Osteocyte (in vitro differentiated cells): ENCODE measurements at regions not wholly inside any gene's neighbourhood (a gene's known extent, or its start where the extent isn't known, plus 50 kb on each side); places are given as distances from the start of the nearest gene placed in this dataset.
A peak's percentile ranks its signal among the peaks of the same experiment; 100 is the strongest.
"Not testable (repeated sequence)": the region's sequence is repeated elsewhere in the genome, so short reads cannot be mapped to it uniquely, and the experiment has no call there.

Source experiments
- DNase-seq: peaks from one replicate; pipeline ENCODE4 v3.0.0; 2021; ENCODE audit warnings: mixed read lengths; ENCODE audit not compliant: unreplicated experiment; ENCODE audit errors: extremely low spot score
- H3K27ac Mint-ChIP-seq: one replicate; pipeline ENCODE4 v1.8.0; 2021; ENCODE audit warnings: mild to moderate bottlenecking, mixed read lengths; ENCODE audit not compliant: unreplicated experiment
- H3K27me3 Mint-ChIP-seq: one replicate; pipeline ENCODE4 v1.8.0; 2021; ENCODE audit warnings: mixed read lengths; ENCODE audit not compliant: unreplicated experiment
- H3K36me3 Mint-ChIP-seq: one replicate; pipeline ENCODE4 v1.8.0; 2021; ENCODE audit warnings: mixed read lengths; ENCODE audit not compliant: unreplicated experiment
- H3K4me1 Mint-ChIP-seq: one replicate; pipeline ENCODE4 v1.8.0; 2021; ENCODE audit warnings: mixed read lengths; ENCODE audit not compliant: unreplicated experiment
- H3K4me3 Mint-ChIP-seq: one replicate; pipeline ENCODE4 v1.8.0; 2021; ENCODE audit warnings: mild to moderate bottlenecking, moderate library complexity, mixed read lengths; ENCODE audit not compliant: unreplicated experiment
- H3K9me3 Mint-ChIP-seq: one replicate; pipeline ENCODE4 v1.8.0; 2021; ENCODE audit warnings: mixed read lengths; ENCODE audit not compliant: unreplicated experiment
- CTCF ChIP-seq: fragments of 200-600 bp; sonication (generic); IDR thresholded peaks from 2 replicates; pipeline ENCODE4 v1.5.0; 2021; ENCODE audit warnings: antibody characterized with exemption, mild to moderate bottlenecking, moderate library complexity

GRCh38 chr18:73110307-73110706, 242.5 kb upstream of the NETO1 start:
- H3K4me3 Mint-ChIP-seq, result no peak overlapping the region
- no peak overlapping the region for H3K27ac Mint-ChIP-seq
- H3K9me3 Mint-ChIP-seq, result no peaks in the 10 kb centered on the region
- no peak for DNase-seq
- no peaks in the 10 kb centered on the region for H3K27me3 Mint-ChIP-seq
- no peak for TF ChIP-seq CTCF
- H3K4me1 Mint-ChIP-seq, result no peaks in the 10 kb centered on the region
- H3K36me3 Mint-ChIP-seq, result no peaks in the 10 kb centered on the region

- Mint-ChIP-seq H3K27ac (peak overlapping the region; percentile 67), H3K4me3 (peak overlapping the region; percentile 18), H3K27me3 (no peaks in the 10 kb centered on the region), H3K36me3 (no peaks in the 10 kb centered on the region), H3K9me3 (peaks cover 12% of the 10 kb centered on the region), H3K4me1 (peaks cover 13% of the 10 kb centered on the region)
- no peak for TF ChIP-seq CTCF
- no peak for DNase-seq
Observed at GRCh38 chr18:73101977-73102376, 234.2 kb upstream of the NETO1 start.

GRCh38 chr18:73101491-73101890, 233.7 kb upstream of the NETO1 start:
- H3K36me3 Mint-ChIP-seq, H3K27me3 Mint-ChIP-seq, DNase-seq, H3K4me3 Mint-ChIP-seq: not testable (repeated sequence)
- peaks cover 13% of the 10 kb centered on the region for H3K4me1 Mint-ChIP-seq
- H3K9me3 Mint-ChIP-seq, result peaks cover 14% of the 10 kb centered on the region
- peak overlapping the region; percentile 18 for H3K27ac Mint-ChIP-seq

GRCh38 chr18:73099759-73100158, 232.0 kb upstream of the NETO1 start:
- Mint-ChIP-seq H3K27me3 (no peaks in the 10 kb centered on the region), H3K27ac (no peak overlapping the region), H3K4me1 (peaks cover 13% of the 10 kb centered on the region), H3K4me3 (no peak overlapping the region), H3K9me3 (peaks cover 14% of the 10 kb centered on the region), H3K36me3 (no peaks in the 10 kb centered on the region)
- DNase-seq, result no peak
- no peak for TF ChIP-seq CTCF

GRCh38 chr18:73093687-73094250, 226.0 kb upstream of the NETO1 start:
- no peak overlapping the region for H3K27ac Mint-ChIP-seq
- no peaks in the 10 kb centered on the region for H3K4me1 Mint-ChIP-seq
- DNase-seq, result no peak
- TF ChIP-seq CTCF, result no peak
- H3K4me3 Mint-ChIP-seq, result no peak overlapping the region
- no peaks in the 10 kb centered on the region for H3K27me3 Mint-ChIP-seq
- peaks cover 30% of the 10 kb centered on the region for H3K9me3 Mint-ChIP-seq
- H3K36me3 Mint-ChIP-seq, result no peaks in the 10 kb centered on the region

GRCh38 chr18:73088445-73088844, 220.7 kb upstream of the NETO1 start:
- DNase-seq, result no peak
- Mint-ChIP-seq H3K4me3 (no peak overlapping the region), H3K36me3 (no peaks in the 10 kb centered on the region), H3K9me3 (peaks cover 21% of the 10 kb centered on the region), H3K4me1 (no peaks in the 10 kb centered on the region), H3K27ac (no peak overlapping the region), H3K27me3 (no peaks in the 10 kb centered on the region)
- TF ChIP-seq CTCF, result no peak
